ENCODE measurements at regions not wholly inside any gene's neighbourhood (a gene's known extent, or its start where the extent isn't known, plus 50 kb on each side); places are given as distances from the start of the nearest gene placed in this dataset.

DNA sequence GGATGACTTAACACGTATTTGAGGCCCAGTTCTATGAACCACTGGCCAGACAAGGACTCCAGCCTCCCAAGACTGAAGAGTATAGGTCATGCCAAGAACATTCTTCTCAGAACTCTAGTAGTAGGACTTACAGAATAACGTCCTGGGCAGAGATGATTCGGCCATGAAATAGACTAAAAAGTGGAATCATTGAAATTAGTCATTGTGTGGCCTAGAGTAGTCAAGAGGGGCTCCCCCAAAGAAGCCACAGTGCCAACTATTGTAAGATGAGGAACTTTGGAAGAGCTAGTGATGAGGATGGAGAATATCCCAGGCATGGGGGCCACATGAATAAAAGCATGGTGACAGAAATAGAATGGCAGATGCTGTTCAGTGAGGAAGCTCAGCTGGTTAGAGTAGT is 101.1 kb downstream of the TRIB2 start:
- TF ChIP-seq, protein P1, sequence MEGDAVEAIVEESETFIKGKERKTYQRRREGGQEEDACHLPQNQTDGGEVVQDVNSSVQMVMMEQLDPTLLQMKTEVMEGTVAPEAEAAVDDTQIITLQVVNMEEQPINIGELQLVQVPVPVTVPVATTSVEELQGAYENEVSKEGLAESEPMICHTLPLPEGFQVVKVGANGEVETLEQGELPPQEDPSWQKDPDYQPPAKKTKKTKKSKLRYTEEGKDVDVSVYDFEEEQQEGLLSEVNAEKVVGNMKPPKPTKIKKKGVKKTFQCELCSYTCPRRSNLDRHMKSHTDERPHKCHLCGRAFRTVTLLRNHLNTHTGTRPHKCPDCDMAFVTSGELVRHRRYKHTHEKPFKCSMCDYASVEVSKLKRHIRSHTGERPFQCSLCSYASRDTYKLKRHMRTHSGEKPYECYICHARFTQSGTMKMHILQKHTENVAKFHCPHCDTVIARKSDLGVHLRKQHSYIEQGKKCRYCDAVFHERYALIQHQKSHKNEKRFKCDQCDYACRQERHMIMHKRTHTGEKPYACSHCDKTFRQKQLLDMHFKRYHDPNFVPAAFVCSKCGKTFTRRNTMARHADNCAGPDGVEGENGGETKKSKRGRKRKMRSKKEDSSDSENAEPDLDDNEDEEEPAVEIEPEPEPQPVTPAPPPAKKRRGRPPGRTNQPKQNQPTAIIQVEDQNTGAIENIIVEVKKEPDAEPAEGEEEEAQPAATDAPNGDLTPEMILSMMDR (conservative IDR thresholded peaks at IDR 0.05): no peak
- no peak for TF ChIP-seq ZFX (IDR thresholded peaks at IDR 0.05)

Data from C4-2B (cell line).